Neural crest cell (in vitro differentiated cells): ENCODE measurements at regions not wholly inside any gene's neighbourhood (a gene's known extent, or its start where the extent isn't known, plus 50 kb on each side); places are given as distances from the start of the nearest gene placed in this dataset.

Experiments used
- DNase-seq: peaks from one replicate; pipeline ENCODE4 v3.0.0; 2021; ENCODE audit warnings: low read depth, mixed read lengths, low spot score
- H3K27ac Mint-ChIP-seq: one replicate; pipeline ENCODE4 v1.8.0; 2021; ENCODE audit warnings: mild to moderate bottlenecking, mixed read lengths; ENCODE audit not compliant: unreplicated experiment
- H3K27me3 Mint-ChIP-seq: 2 replicates; pipeline ENCODE4 v1.8.0; 2021; ENCODE audit warnings: low read depth, mild to moderate bottlenecking, mixed read lengths
- H3K36me3 Mint-ChIP-seq: 2 replicates; pipeline ENCODE4 v1.8.0; 2021; ENCODE audit warnings: low read depth, mild to moderate bottlenecking, mixed read lengths
- H3K4me1 Mint-ChIP-seq: 2 replicates; pipeline ENCODE4 v1.8.0; 2021; ENCODE audit warnings: mixed read lengths
- H3K4me3 Mint-ChIP-seq: one replicate; pipeline ENCODE4 v1.8.0; 2021; ENCODE audit warnings: mild to moderate bottlenecking, mixed read lengths
- H3K9me3 Mint-ChIP-seq: 2 replicates; pipeline ENCODE4 v1.8.0; 2021; ENCODE audit warnings: mixed read lengths
- TF ChIP-seq, protein P1 (sequence below): fragments of 200-600 bp; sonication (generic); conservative IDR thresholded peaks from 2 replicates; pipeline ENCODE4 v1.5.0; 2021; ENCODE audit warnings: antibody characterized with exemption, mild to moderate bottlenecking

DNA sequence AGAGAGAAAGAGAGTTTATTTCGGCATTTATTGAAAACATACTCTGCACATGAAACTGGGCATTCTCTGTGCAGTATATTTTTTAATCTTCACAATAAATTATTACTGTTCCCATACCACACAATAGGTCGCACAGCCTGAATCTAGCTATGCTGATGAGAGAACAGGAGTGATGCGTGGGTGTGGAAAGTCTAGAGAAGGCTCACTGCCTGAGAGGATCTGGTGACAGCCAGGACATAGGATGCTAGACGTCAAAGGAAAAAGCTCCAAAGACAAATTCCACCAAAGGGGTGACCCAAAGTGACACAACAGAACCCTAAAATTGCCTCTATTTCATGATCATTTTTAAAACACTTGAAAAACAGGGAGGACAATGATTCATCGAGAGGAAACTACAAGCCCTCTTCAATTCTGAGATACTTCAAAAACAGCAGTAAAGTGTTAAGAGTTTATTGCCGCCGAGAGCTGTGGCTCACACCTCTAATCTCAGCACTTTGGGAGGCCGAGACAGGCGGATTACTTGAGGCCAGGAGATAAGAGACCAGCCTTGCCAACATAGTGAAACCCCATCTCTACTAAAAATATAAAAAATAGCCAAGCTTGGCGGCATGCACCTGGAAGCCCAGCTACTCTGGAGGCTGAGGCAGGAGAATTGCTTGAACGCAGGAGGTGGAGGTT is 189.6 kb upstream of the NBEA start:
- H3K36me3 Mint-ChIP-seq: no peaks in the 10 kb centered on the region
- TF ChIP-seq, protein P1, sequence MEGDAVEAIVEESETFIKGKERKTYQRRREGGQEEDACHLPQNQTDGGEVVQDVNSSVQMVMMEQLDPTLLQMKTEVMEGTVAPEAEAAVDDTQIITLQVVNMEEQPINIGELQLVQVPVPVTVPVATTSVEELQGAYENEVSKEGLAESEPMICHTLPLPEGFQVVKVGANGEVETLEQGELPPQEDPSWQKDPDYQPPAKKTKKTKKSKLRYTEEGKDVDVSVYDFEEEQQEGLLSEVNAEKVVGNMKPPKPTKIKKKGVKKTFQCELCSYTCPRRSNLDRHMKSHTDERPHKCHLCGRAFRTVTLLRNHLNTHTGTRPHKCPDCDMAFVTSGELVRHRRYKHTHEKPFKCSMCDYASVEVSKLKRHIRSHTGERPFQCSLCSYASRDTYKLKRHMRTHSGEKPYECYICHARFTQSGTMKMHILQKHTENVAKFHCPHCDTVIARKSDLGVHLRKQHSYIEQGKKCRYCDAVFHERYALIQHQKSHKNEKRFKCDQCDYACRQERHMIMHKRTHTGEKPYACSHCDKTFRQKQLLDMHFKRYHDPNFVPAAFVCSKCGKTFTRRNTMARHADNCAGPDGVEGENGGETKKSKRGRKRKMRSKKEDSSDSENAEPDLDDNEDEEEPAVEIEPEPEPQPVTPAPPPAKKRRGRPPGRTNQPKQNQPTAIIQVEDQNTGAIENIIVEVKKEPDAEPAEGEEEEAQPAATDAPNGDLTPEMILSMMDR: no peak
- no peak for DNase-seq
- H3K9me3 Mint-ChIP-seq: no peaks in the 10 kb centered on the region
- peaks cover 6% of the 10 kb centered on the region for H3K27me3 Mint-ChIP-seq
- H3K4me1 Mint-ChIP-seq: peaks cover 6% of the 10 kb centered on the region
- H3K27ac Mint-ChIP-seq: no peak overlapping the region
- no peak overlapping the region for H3K4me3 Mint-ChIP-seq

DNA sequence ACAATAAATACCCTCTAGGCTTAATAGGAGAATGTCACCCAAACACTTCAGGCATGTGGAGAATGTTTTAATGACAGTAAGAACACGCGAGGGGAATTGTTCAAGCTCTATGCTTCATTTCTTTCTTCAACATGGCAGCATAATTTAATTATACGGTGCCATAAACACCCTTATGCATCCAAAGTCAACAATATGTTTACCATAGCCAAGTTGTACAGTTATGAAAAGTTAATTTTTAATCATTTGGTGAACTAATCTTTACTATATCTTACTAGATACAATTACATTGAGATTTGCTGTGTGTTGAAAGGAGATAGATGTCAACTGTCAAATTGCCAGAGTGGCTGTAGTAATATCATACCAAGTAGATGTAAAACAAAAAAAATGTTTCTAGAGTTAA is 185.9 kb upstream of the NBEA start:
- TF ChIP-seq, protein P1: no peak
- H3K27me3 Mint-ChIP-seq: no peaks in the 10 kb centered on the region

DNA sequence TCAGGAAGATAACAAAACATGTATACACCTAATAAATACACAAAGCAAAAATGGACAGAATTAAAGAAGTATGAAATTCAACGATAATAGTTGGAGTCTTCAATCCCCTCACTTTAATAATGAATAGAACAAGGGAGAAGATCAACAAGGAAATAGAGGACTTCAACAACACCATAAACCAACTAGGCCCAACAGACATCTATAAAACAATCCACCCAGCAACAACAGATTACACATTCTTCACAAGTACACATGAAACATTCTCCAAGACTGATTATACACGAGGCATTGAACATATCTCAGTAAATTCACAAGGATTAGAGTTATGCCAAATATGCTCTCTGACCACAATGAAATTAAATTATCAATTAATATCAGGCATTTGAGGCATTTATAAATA is 185.5 kb upstream of the NBEA start:
- Mint-ChIP-seq H3K27ac (no peak overlapping the region), H3K27me3 (no peaks in the 10 kb centered on the region), H3K4me1 (no peaks in the 10 kb centered on the region), H3K4me3 (no peak overlapping the region), H3K9me3 (no peaks in the 10 kb centered on the region), H3K36me3 (no peaks in the 10 kb centered on the region)
- TF ChIP-seq, protein P1: no peak
- DNase-seq: no peak

More for the DNA sequence above, 185.9 kb upstream of the NBEA start:
- Mint-ChIP-seq H3K4me1 (no peaks in the 10 kb centered on the region), H3K4me3 (no peak overlapping the region), H3K27ac (no peak overlapping the region), H3K36me3 (no peaks in the 10 kb centered on the region), H3K9me3 (no peaks in the 10 kb centered on the region)
- no peak for DNase-seq

DNA sequence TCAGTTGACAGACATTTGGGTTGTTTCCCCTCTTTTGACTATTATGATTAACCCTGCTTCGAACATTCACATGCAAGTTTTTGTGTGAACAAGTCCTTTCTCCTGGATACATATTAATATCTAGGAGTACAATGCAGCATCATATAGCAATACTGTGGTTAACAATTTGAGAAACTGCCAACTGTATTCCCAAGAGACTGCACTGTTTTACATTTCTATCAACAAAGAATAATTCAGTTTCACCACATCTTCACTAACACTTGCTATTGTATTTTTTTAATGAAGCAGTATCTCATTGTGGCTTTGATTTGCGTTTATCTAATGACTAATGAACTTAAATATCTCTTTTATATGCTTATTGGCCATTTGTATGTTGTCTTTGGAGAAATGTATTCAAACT is 184.6 kb upstream of the NBEA start:
- Mint-ChIP-seq H3K27ac (no peak overlapping the region), H3K4me3 (no peak overlapping the region), H3K9me3 (no peaks in the 10 kb centered on the region), H3K4me1 (no peaks in the 10 kb centered on the region), H3K36me3 (no peaks in the 10 kb centered on the region), H3K27me3 (no peaks in the 10 kb centered on the region)
- no peak for DNase-seq
- TF ChIP-seq, protein P1: no peak

DNA sequence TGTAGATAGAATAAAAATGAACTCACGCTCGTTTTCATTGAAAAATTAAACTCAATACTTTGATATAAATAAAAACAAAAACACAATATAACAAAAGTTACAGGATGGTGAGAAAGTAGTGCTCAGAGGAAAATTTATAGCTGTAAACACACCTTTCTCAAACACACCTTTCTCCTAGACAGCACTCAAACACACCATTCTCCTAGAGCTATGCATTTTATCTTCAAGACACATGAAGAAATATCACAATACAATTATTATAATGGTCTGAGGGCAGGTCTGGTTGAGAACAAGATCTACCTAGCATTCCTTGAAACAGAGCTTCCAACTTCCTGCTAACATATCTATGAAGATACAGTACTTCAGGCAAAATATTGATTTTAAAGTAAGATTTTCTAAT is 183.4 kb upstream of the NBEA start:
- DNase-seq: no peak
- Mint-ChIP-seq H3K4me3 (no peak overlapping the region), H3K9me3 (no peaks in the 10 kb centered on the region), H3K36me3 (no peaks in the 10 kb centered on the region), H3K4me1 (no peaks in the 10 kb centered on the region), H3K27me3 (no peaks in the 10 kb centered on the region), H3K27ac (no peak overlapping the region)
- TF ChIP-seq, protein P1: no peak
